Thymus (tissue), 11 donors: ENCODE measurements at regions not wholly inside any gene's neighbourhood (a gene's known extent, or its start where the extent isn't known, plus 50 kb on each side); places are given as distances from the start of the nearest gene placed in this dataset.

Experiments
- DNase-seq, 9 donors: peaks; one replicate each; pipeline ENCODE4 v3.0.0-alpha.2; 2013; ENCODE audit warnings: low spot score in 9 of 9, low read depth in 6 of 9, missing footprints in 1 of 9
- H3K27ac ChIP-seq, 2 donors: one replicate each; pipeline ENCODE4 v1.5.1; 2013; ENCODE audit warnings: control low read depth in 1 of 2, low read depth in 1 of 2, low read length in 1 of 2, mild to moderate bottlenecking in 1 of 2, moderate library complexity in 1 of 2
- H3K27me3 ChIP-seq, 2 donors: one replicate each; pipeline ENCODE4 v1.5.1; 2013; ENCODE audit warnings: low read length in 1 of 2; ENCODE audit not compliant: control insufficient read depth in 2 of 2, insufficient read depth in 1 of 2
- H3K36me3 ChIP-seq, 2 donors: one replicate each; pipeline ENCODE4 v1.5.1; 2013; ENCODE audit warnings: low read length in 1 of 2, mild to moderate bottlenecking in 1 of 2, moderate library complexity in 1 of 2; ENCODE audit not compliant: control insufficient read depth in 2 of 2, insufficient read depth in 2 of 2
- H3K4me1 ChIP-seq, 2 donors: one replicate each; pipeline ENCODE4 v1.5.1; 2013; ENCODE audit warnings: low read length in 2 of 2; ENCODE audit not compliant: control insufficient read depth in 2 of 2, insufficient read depth in 2 of 2
- H3K4me3 ChIP-seq, 2 donors: one replicate each; pipeline ENCODE4 v1.5.1; 2013; ENCODE audit warnings: low read length in 2 of 2, control low read depth in 1 of 2, mild to moderate bottlenecking in 1 of 2
- H3K9me3 ChIP-seq, 2 donors: one replicate each; pipeline ENCODE4 v1.5.1; 2013; ENCODE audit warnings: low read length in 1 of 2, mild to moderate bottlenecking in 1 of 2; ENCODE audit not compliant: control insufficient read depth in 2 of 2, insufficient read depth in 1 of 2
- whole genome bisulfite sequencing: extraction: QIAGEN DNeasy Blood & Tissue Kit; methylation state at CpG from one replicate; pipeline ENCODE4 v1.1.7; 2013; 5-methylcytosine and 5-hydroxymethylcytosine counted together
- donor health status: healthy.

DNA sequence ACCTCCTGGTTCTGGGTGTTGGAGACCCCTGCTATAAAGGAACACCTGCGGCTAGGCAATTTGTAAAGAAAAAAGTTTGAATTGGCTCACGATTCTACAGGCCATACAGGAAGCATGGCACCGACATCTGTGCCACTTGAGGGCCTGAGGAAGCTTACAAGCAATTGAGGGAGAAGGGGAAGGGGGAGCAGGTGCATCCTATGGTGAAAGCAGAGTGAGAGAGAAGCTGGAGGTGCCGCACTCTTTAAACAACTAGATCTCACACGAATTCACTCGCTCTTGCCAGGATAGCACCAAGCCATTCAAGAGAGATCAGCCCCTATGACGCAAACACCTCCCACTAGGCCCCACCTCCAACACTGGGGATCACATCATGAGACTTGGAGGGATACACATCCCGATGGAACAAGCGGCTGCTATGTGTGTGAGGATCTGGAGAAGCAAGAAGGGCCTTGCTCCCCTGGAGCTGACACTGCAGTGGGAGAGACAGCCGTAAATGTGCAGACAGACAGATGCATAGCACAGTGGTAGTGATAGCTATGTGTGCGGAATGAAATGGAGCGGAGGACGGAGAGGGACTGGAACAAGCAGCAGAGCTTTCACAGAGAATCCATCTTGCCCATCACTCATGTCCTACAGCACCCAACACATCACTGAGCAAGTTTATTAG lies 60.7 kb upstream of the HELT start:
- Histone ChIP-seq H3K27ac (no peak overlapping the region), H3K27me3 (no peaks in the 10 kb centered on the region), H3K4me1 (peaks cover 0 to 12% of the 10 kb centered on the region in 2 donors), H3K36me3 (no peaks in the 10 kb centered on the region), H3K4me3 (no peak overlapping the region), H3K9me3 (peaks cover 0 to 6% of the 10 kb centered on the region in 2 donors)
- peak in 2 of 9 donors; percentile 22 to 45 for DNase-seq
- 46% methylated on average over 13 of the region's 13 CpGs for WGBS

DNA sequence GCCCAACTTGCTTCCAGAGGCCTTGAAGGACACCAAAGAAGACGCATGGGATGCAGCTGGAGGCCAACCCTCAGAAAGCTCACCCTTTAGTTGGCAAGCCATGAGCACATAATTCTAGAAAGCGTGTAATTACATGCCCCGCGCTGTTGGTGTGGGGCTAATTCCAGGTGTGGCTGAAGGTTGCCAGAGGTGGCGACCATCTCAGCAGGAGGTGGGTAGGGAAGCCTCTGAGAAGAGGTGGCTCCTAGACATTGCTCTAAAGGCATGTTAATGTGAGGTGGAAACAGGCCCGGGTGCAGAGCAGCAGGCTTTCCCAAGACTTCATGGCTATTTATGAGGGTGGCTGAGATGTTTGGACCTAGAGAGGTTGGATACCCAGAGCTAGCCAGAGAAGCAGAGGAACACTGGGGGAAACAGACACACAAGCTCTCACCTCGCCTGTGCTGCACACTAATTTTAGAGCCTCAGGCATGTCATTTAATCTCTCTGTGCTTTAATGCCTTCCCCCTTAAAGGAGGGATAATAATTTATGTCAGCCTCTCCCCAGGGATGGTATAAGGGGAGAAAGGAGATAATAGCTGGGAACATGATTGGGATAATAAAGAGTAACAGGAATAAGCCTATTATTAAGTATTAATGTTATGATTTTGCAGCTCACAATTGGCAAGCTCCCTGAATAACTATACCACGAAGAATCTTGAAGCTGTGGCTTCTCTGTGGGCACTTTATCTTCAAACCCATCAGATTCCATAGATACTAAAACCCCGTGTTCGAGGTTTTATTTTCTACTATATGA lies 60.0 kb upstream of the HELT start:
- no peak for DNase-seq
- no peak overlapping the region for H3K27ac ChIP-seq
- no peaks in the 10 kb centered on the region for H3K27me3 ChIP-seq
- H3K4me1 ChIP-seq: peaks cover 0 to 12% of the 10 kb centered on the region in 2 donors
- H3K4me3 ChIP-seq: no peak overlapping the region
- 51% methylated on average over 10 of the region's 10 CpGs for WGBS
- H3K36me3 ChIP-seq: no peaks in the 10 kb centered on the region
- peaks cover 0 to 3% of the 10 kb centered on the region in 2 donors for H3K9me3 ChIP-seq

GRCh38 chr4:184958923-184959210 lies 59.4 kb upstream of the HELT start:
- 18% methylated on average over 8 of the region's 8 CpGs for WGBS
- Histone ChIP-seq H3K27ac (no peak overlapping the region), H3K4me1 (peaks cover 0 to 12% of the 10 kb centered on the region in 2 donors), H3K36me3 (no peaks in the 10 kb centered on the region), H3K9me3 (peaks cover 0 to 3% of the 10 kb centered on the region in 2 donors), H3K4me3 (no peak overlapping the region), H3K27me3 (no peaks in the 10 kb centered on the region)
- no peak for DNase-seq

DNA sequence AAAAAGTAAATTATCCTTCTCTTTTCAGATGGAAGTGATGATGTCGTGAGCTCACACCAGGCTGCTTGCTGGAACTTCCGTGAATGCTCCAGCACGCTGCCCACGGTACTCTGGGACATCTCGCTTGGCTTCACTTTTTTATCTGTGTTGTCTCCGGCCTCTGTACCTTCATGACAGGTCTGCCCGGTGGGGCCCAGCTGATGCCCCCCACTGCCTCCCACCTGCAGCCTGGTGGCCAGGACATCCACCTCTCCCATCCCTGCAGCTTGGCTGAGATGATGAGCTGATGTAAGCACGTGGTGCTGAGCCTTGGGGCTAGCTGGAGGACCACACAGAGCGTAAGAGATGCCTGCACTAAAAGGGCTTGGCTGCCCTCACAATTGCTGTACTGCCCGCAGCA lies 59.0 kb upstream of the HELT start:
- no peaks in the 10 kb centered on the region for H3K27me3 ChIP-seq
- no peak overlapping the region for H3K4me3 ChIP-seq
- H3K9me3 ChIP-seq: peaks cover 0 to 3% of the 10 kb centered on the region in 2 donors
- H3K27ac ChIP-seq: no peak overlapping the region
- H3K36me3 ChIP-seq: no peaks in the 10 kb centered on the region
- no peak for DNase-seq
- peaks cover 0 to 12% of the 10 kb centered on the region in 2 donors for H3K4me1 ChIP-seq
- 95% methylated on average over 10 of the region's 10 CpGs for WGBS

DNA sequence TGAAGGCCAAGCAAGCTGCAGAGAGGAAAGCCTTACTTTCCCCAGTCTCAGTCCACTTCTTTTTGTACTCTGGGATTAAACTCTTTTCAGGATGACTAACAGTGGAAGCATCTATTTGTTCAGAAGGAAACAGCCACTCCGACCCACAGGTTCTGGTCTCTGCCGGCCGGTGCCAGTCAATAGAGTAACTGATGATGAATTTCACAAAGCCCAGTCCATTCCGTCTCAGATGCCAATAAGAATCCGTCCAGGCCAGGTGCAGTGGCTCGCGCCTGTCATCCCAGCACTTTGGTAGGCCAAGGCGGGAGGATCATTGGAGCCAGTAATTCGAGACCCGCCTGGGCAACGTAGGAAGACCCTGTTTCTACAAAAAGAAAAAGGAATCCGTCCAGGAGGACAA lies 58.5 kb upstream of the HELT start:
- H3K27ac ChIP-seq: no peak overlapping the region
- 98% methylated on average over 12 of the region's 12 CpGs for WGBS
- no peak overlapping the region for H3K4me3 ChIP-seq
- no peaks in the 10 kb centered on the region for H3K36me3 ChIP-seq
- peaks cover 0 to 3% of the 10 kb centered on the region in 2 donors for H3K9me3 ChIP-seq
- peaks cover 0 to 12% of the 10 kb centered on the region in 2 donors for H3K4me1 ChIP-seq
- no peaks in the 10 kb centered on the region for H3K27me3 ChIP-seq
- no peak for DNase-seq

DNA sequence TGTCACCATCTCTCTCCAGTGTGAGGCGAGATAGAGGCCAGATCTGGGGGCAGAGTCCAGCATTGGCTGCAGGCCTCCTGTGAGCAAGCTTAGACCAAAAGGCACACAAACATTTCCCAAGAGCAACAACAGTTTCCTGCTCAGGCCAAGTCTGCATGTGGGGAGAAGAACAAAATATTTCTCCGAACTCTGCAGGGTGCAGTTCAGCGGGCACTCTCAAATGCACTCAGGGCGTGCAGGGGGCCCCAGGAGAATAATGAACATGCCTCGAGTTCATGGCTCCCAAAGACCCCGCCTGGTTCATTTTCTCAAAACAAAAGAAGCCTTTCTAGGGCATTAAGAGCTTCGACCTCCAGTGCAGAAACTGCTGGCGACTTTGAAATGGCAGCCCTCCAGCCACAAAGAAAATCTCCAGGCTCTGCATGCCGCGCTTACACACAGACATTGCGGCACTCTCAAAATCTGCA lies 57.8 kb upstream of the HELT start:
- Histone ChIP-seq H3K27me3 (no peaks in the 10 kb centered on the region), H3K4me1 (peaks cover 0 to 12% of the 10 kb centered on the region in 2 donors), H3K4me3 (no peak overlapping the region), H3K27ac (no peak overlapping the region), H3K9me3 (peaks cover 0 to 10% of the 10 kb centered on the region in 2 donors), H3K36me3 (no peaks in the 10 kb centered on the region)
- WGBS: 95% methylated on average over 11 of the region's 11 CpGs
- no peak for DNase-seq

- DNase-seq: no peak
- Histone ChIP-seq H3K9me3 (peaks cover 0 to 18% of the 10 kb centered on the region in 2 donors), H3K27me3 (no peaks in the 10 kb centered on the region), H3K4me1 (peaks cover 0 to 12% of the 10 kb centered on the region in 2 donors), H3K36me3 (no peaks in the 10 kb centered on the region), H3K4me3 (no peak overlapping the region), H3K27ac (no peak overlapping the region)
- WGBS: 97% methylated on average over 8 of the region's 8 CpGs
Measured at GRCh38 chr4:184961660-184962059, 56.6 kb upstream of the HELT start.

DNA sequence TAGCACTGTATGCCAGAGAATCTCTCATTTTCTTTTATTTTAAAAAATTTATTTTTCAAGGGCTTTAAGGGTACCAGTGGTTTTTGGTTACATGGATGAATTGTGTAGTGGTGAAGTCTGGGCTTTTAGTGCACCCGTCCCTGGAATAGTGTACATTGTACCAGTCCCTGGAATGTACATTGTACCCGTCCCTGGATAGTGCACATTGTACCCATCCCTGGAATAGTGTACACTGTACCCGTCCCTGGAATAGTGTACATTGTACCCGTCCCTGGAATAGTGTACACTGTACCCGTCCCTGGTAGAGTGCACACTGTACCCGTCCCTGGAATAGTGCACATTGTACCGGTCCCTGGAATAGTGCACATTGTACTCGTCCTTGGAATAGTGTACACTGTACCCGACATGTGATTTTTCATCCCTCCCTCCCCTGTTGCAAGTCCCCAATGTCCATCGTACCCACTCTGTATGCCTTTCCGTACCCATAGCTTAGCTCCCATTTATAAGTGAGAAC lies 56.1 kb upstream of the HELT start:
- no peak overlapping the region for H3K4me3 ChIP-seq
- no peaks in the 10 kb centered on the region for H3K27me3 ChIP-seq
- H3K9me3 ChIP-seq: peaks cover 0 to 18% of the 10 kb centered on the region in 2 donors
- peaks cover 0 to 10% of the 10 kb centered on the region in 2 donors for H3K4me1 ChIP-seq
- no peaks in the 10 kb centered on the region for H3K36me3 ChIP-seq
- no peak overlapping the region for H3K27ac ChIP-seq
- no peak for DNase-seq
- WGBS: 97% methylated on average over 11 of the region's 11 CpGs
